ENCODE measurements at regions not wholly inside any gene's neighbourhood (a gene's known extent, or its start where the extent isn't known, plus 50 kb on each side); places are given as distances from the start of the nearest gene placed in this dataset.

DNA sequence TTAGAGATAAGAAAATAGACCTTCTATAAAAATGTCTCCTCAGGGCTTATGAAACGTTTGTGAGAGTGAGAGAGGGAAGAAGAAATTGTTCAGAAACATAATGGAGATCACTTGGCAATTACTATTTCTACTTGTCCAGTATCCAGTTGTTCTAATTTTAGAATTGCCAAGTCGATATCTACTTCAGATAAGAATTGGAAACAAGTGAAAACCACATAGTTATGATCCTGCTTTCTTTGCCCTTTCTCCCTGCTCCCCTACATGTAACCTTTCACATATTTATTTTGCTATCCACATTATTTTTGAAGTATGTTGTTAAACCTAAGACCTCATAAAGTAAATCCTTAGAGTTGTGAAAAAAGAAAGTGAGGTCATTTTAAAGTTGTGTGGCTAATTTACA is 1154.7 kb upstream of the ADGRL2 start:
- TF ChIP-seq, protein P1, sequence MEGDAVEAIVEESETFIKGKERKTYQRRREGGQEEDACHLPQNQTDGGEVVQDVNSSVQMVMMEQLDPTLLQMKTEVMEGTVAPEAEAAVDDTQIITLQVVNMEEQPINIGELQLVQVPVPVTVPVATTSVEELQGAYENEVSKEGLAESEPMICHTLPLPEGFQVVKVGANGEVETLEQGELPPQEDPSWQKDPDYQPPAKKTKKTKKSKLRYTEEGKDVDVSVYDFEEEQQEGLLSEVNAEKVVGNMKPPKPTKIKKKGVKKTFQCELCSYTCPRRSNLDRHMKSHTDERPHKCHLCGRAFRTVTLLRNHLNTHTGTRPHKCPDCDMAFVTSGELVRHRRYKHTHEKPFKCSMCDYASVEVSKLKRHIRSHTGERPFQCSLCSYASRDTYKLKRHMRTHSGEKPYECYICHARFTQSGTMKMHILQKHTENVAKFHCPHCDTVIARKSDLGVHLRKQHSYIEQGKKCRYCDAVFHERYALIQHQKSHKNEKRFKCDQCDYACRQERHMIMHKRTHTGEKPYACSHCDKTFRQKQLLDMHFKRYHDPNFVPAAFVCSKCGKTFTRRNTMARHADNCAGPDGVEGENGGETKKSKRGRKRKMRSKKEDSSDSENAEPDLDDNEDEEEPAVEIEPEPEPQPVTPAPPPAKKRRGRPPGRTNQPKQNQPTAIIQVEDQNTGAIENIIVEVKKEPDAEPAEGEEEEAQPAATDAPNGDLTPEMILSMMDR (IDR thresholded peaks at IDR 0.05) = no peak
- TF ChIP-seq POLR2AphosphoS5 (IDR thresholded peaks at IDR 0.05) (no peak), POLR2A (IDR thresholded peaks at IDR 0.05; ENCODE audit: low read depth) (no peak), EP300 (IDR thresholded peaks at IDR 0.05) (no peak)
